Activated T-cell treated with anti-CD3 and anti-CD28 coated beads, Interleukin-2, amount 50 U/mL, for 24 hours (primary cell): ENCODE measurements at regions not wholly inside any gene's neighbourhood (a gene's known extent, or its start where the extent isn't known, plus 50 kb on each side); places are given as distances from the start of the nearest gene placed in this dataset.
"Not testable (repeated sequence)": the region's sequence is repeated elsewhere in the genome, so short reads cannot be mapped to it uniquely, and the experiment has no call there.

ENCODE experiments used
- DNase-seq: peaks from one replicate; pipeline ENCODE4 v3.0.0-alpha.2; 2020
- H3K27ac Mint-ChIP-seq: 2 replicates; pipeline ENCODE4 v1.8.0; 2020; ENCODE audit warnings: mild to moderate bottlenecking, mixed read lengths
- H3K27me3 Mint-ChIP-seq: 2 replicates; pipeline ENCODE4 v1.8.0; 2020; ENCODE audit warnings: mixed read lengths
- H3K36me3 Mint-ChIP-seq: 2 replicates; pipeline ENCODE4 v1.8.0; 2020; ENCODE audit warnings: low read depth, mixed read lengths
- H3K4me1 Mint-ChIP-seq: 2 replicates; pipeline ENCODE4 v1.8.0; 2020; ENCODE audit warnings: low read depth, mixed read lengths
- H3K4me3 Mint-ChIP-seq: 2 replicates; pipeline ENCODE4 v1.8.0; 2020; ENCODE audit warnings: mild to moderate bottlenecking, moderate library complexity, mixed read lengths
- H3K9me3 Mint-ChIP-seq: 2 replicates; pipeline ENCODE4 v1.8.0; 2020; ENCODE audit warnings: mixed read lengths

DNA sequence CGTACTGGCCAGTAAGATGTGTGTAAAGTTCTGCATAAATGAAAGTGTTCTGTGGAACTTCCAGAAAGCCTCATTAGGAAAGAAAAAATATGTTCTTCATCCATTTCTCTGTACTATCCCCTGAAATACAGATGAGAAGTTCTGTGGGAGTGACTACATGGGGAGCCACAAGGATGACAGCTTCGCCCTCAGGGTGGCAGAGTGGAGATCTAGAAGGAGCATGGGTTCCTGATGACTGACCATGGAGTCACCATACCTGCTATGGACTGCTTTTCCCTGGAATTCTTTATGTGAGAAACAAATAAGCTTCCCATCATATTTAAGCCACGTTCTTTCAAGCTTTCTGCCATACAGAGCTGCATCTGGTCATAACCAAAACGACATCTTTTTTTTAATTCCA is 113.9 kb upstream of the RGS1 start:
- peaks cover 27% of the 10 kb centered on the region for H3K27me3 Mint-ChIP-seq
- no peak overlapping the region for H3K4me3 Mint-ChIP-seq
- no peaks in the 10 kb centered on the region for H3K36me3 Mint-ChIP-seq
- H3K27ac Mint-ChIP-seq, result no peak overlapping the region
- DNase-seq, result no peak
- H3K9me3 Mint-ChIP-seq, result no peaks in the 10 kb centered on the region
- no peaks in the 10 kb centered on the region for H3K4me1 Mint-ChIP-seq

GRCh38 chr1:192462616-192463015 is 113.0 kb upstream of the RGS1 start:
- Mint-ChIP-seq H3K9me3 (no peaks in the 10 kb centered on the region), H3K27ac (no peak overlapping the region), H3K36me3 (no peaks in the 10 kb centered on the region), H3K4me1 (no peaks in the 10 kb centered on the region), H3K27me3 (peaks cover 31% of the 10 kb centered on the region), H3K4me3 (no peak overlapping the region)
- no peak for DNase-seq

- H3K27me3 Mint-ChIP-seq, result peaks cover 38% of the 10 kb centered on the region
- no peak overlapping the region for H3K27ac Mint-ChIP-seq
- no peak overlapping the region for H3K4me3 Mint-ChIP-seq
- H3K36me3 Mint-ChIP-seq, result no peaks in the 10 kb centered on the region
- no peaks in the 10 kb centered on the region for H3K9me3 Mint-ChIP-seq
- no peaks in the 10 kb centered on the region for H3K4me1 Mint-ChIP-seq
- DNase-seq, result no peak
Observed at GRCh38 chr1:192463661-192464060, 111.9 kb upstream of the RGS1 start.

DNA sequence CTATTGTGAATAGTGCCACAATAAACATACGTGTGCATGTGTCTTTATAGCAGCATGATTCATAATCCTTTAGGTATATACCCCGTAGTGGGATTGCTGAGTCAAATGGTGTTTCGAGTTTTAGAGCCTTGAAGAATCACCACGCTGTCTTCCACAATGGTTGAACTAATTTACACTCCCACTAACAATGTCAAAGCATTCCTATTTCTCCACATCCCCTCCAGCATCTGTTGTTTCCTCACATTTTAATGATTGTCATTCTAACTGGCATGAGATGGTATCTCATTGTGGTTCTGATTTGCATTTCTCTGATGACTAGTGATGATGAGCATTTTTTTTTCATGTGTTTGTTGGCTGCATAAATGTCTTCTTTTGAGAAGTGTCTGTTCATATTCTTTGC is 110.4 kb upstream of the RGS1 start:
- not testable (repeated sequence) for H3K4me1 Mint-ChIP-seq, DNase-seq, H3K36me3 Mint-ChIP-seq, H3K4me3 Mint-ChIP-seq, H3K9me3 Mint-ChIP-seq, H3K27ac Mint-ChIP-seq
- H3K27me3 Mint-ChIP-seq, result peaks cover 53% of the 10 kb centered on the region

DNA sequence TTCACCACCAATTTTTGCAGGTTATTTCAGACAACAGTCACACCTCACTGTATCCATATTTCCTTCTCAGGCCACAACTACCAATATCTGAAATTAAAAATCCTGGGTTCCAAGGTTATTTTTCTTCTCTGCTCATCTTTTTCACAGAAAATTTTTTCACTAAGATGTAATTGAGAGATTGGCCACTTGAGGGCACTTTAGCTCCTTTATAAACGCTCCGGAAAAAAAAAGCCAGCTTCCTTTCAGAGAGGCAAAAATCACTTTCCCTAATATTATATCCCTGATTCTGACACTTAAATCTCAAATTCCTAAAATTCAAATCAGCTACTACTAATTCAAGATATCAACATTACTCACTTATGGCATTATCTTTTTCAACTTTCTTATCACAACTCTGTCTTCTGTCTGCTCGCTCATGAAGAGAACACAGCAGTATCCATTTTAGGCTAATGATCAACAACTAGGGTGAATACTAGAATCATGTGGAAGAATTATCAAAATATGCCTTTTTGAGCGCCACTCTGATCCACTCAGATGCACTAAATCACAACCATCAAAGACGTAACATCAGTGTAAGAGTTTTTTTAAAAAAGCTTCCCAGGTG is 101.4 kb upstream of the RGS1 start:
- no peak for DNase-seq
- Mint-ChIP-seq H3K27ac (no peak overlapping the region), H3K27me3 (peaks cover 17% of the 10 kb centered on the region), H3K9me3 (no peaks in the 10 kb centered on the region), H3K36me3 (no peaks in the 10 kb centered on the region), H3K4me1 (no peaks in the 10 kb centered on the region), H3K4me3 (no peak overlapping the region)

DNA sequence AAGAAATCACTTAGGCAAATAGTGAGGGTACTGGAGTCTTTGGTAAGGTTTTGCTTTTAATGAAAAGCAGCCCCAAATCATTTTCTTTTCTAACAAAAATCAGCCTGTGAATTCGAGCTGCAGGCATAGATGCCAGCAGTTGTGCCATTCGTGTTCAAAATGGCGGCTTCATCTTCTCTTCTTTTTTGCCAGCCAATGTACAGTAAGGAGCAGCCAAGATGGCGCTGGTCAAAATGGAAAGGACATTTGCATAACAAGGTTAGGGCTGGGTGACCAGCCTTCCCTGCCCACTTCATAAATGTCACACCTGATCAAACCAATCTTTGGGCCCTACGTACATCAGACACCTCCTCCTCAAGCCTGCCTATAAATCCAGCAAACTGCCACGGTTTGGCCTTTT is 100.2 kb upstream of the RGS1 start:
- Mint-ChIP-seq H3K27me3 (peaks cover 6% of the 10 kb centered on the region), H3K27ac (no peak overlapping the region), H3K4me1 (no peaks in the 10 kb centered on the region), H3K36me3 (no peaks in the 10 kb centered on the region), H3K9me3 (no peaks in the 10 kb centered on the region), H3K4me3 (no peak overlapping the region)
- DNase-seq, result no peak

- no peaks in the 10 kb centered on the region for H3K36me3 Mint-ChIP-seq
- H3K27me3 Mint-ChIP-seq, result peaks cover 4% of the 10 kb centered on the region
- H3K9me3 Mint-ChIP-seq, result no peaks in the 10 kb centered on the region
- DNase-seq, result no peak
- H3K27ac Mint-ChIP-seq, result no peak overlapping the region
- H3K4me3 Mint-ChIP-seq, result no peak overlapping the region
- H3K4me1 Mint-ChIP-seq, result no peaks in the 10 kb centered on the region
Observed at GRCh38 chr1:192475970-192476369, 99.6 kb upstream of the RGS1 start.

GRCh38 chr1:192476802-192477298 is 98.7 kb upstream of the RGS1 start:
- no peak overlapping the region for H3K27ac Mint-ChIP-seq
- H3K36me3 Mint-ChIP-seq, result no peaks in the 10 kb centered on the region
- H3K4me1 Mint-ChIP-seq, result no peaks in the 10 kb centered on the region
- no peak overlapping the region for H3K4me3 Mint-ChIP-seq
- no peak for DNase-seq
- no peaks in the 10 kb centered on the region for H3K9me3 Mint-ChIP-seq
- peaks cover 4% of the 10 kb centered on the region for H3K27me3 Mint-ChIP-seq

- no peak overlapping the region for H3K27ac Mint-ChIP-seq
- no peak overlapping the region for H3K4me3 Mint-ChIP-seq
- no peak for DNase-seq
- no peaks in the 10 kb centered on the region for H3K36me3 Mint-ChIP-seq
- H3K4me1 Mint-ChIP-seq, result no peaks in the 10 kb centered on the region
- no peaks in the 10 kb centered on the region for H3K9me3 Mint-ChIP-seq
- peaks cover 4% of the 10 kb centered on the region for H3K27me3 Mint-ChIP-seq
Observed at GRCh38 chr1:192477630-192478029, 97.9 kb upstream of the RGS1 start.

DNA sequence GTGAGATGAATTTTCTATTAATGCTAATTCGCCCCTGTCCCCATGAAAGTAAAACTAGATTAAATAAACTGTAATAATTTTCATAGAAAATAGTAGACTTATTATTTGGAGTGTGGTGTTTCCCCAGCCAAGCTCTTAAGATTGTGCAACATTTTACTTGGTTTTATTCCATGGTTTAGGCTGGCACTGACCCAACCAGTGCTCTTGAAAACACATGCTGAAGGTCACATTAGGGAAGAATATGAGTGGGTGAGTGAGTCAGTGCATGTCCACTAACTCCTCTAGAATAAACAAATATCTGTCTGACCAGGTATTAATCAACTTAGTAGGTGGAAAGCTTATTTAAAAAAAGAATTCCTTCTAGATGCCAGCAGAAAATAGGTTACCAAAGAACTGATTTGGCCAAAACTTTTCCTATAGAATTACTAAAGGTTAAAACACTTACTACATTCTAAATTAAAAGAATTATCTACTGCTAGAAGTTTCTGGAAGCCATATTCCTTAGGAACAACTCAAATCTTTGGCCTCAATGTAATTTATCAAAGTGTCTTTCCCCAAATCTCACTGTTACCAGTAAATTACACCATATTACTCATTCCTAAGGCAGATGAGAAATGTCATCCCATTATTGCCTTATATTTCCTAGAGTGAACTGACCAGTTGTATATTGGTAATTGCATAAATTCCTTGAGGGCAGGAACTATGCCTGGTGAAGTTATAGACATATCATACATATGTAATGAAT is 89.7 kb upstream of the RGS1 start:
- H3K36me3 Mint-ChIP-seq, result no peaks in the 10 kb centered on the region
- H3K9me3 Mint-ChIP-seq, result no peaks in the 10 kb centered on the region
- H3K27ac Mint-ChIP-seq, result no peak overlapping the region
- peaks cover 5% of the 10 kb centered on the region for H3K4me1 Mint-ChIP-seq
- no peak for DNase-seq
- no peaks in the 10 kb centered on the region for H3K27me3 Mint-ChIP-seq
- no peak overlapping the region for H3K4me3 Mint-ChIP-seq

DNA sequence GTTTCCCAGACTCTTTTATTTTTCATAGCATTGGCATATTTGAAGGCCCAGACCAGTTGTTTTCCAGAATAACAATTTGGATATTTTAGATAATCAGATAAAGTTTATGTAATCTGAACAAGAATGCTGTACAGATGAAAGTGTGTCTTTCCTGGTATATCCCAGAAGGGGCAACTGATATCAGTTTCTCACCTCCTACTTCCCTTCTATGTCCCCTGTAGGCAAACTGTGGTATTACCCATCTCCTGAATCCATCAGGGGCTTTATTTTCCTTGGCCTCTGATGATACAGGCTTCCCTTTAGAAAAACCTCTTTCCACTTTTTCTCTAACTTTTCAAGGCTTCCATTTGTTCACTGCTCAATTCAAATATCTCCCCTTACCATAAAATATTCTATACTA is 87.5 kb upstream of the RGS1 start:
- Mint-ChIP-seq H3K9me3 (no peaks in the 10 kb centered on the region), H3K4me1 (peaks cover 5% of the 10 kb centered on the region), H3K27ac (no peak overlapping the region), H3K27me3 (no peaks in the 10 kb centered on the region), H3K4me3 (no peak overlapping the region), H3K36me3 (no peaks in the 10 kb centered on the region)
- DNase-seq, result no peak

GRCh38 chr1:192489047-192489446 is 86.5 kb upstream of the RGS1 start:
- no peaks in the 10 kb centered on the region for H3K9me3 Mint-ChIP-seq
- H3K4me3 Mint-ChIP-seq, result no peak overlapping the region
- H3K27me3 Mint-ChIP-seq, result no peaks in the 10 kb centered on the region
- peaks cover 5% of the 10 kb centered on the region for H3K4me1 Mint-ChIP-seq
- no peaks in the 10 kb centered on the region for H3K36me3 Mint-ChIP-seq
- no peak for DNase-seq
- H3K27ac Mint-ChIP-seq, result no peak overlapping the region

- Mint-ChIP-seq H3K4me3 (no peak overlapping the region), H3K4me1 (peaks cover 5% of the 10 kb centered on the region), H3K36me3 (no peaks in the 10 kb centered on the region), H3K9me3 (no peaks in the 10 kb centered on the region), H3K27me3 (no peaks in the 10 kb centered on the region), H3K27ac (no peak overlapping the region)
- no peak for DNase-seq
Observed at GRCh38 chr1:192489748-192490147, 85.8 kb upstream of the RGS1 start.

- H3K9me3 Mint-ChIP-seq, result no peaks in the 10 kb centered on the region
- no peak overlapping the region for H3K27ac Mint-ChIP-seq
- no peak for DNase-seq
- H3K36me3 Mint-ChIP-seq, result no peaks in the 10 kb centered on the region
- no peaks in the 10 kb centered on the region for H3K27me3 Mint-ChIP-seq
- no peak overlapping the region for H3K4me3 Mint-ChIP-seq
- peaks cover 7% of the 10 kb centered on the region for H3K4me1 Mint-ChIP-seq
Observed at GRCh38 chr1:192491804-192492554, 83.6 kb upstream of the RGS1 start.

DNA sequence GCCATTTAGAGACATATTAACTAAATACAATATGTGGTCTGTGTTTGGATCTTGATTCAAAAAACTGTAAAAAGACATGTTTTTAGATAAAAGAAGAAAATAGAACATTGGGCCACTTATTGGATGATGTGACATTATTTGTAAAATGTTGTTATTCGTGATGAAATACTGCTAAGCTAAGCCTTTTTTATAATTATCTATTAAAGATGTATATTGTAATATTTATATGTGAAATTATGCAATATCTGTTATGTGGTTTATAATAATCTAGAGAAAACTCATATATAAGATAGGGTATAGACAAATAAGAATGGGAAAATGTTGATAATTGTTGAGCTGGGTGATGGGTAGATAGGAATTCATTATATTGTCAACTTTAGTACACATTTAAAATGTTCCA is 82.0 kb upstream of the RGS1 start:
- Mint-ChIP-seq H3K9me3 (peaks cover 5% of the 10 kb centered on the region), H3K4me1 (peaks cover 21% of the 10 kb centered on the region)

More for the DNA sequence above, 82.0 kb upstream of the RGS1 start:
- Mint-ChIP-seq H3K27me3 (no peaks in the 10 kb centered on the region), H3K36me3 (no peaks in the 10 kb centered on the region), H3K4me3 (no peak overlapping the region), H3K27ac (no peak overlapping the region)
- no peak for DNase-seq
